ENCODE measurements at regions not wholly inside any gene's neighbourhood (a gene's known extent, or its start where the extent isn't known, plus 50 kb on each side); places are given as distances from the start of the nearest gene placed in this dataset.

- TF ChIP-seq CTCF (optimal IDR thresholded peaks at IDR 0.05 in 1 of 3, IDR thresholded peaks at IDR 0.05 in 1 of 3, conservative IDR thresholded peaks at IDR 0.05 in 1 of 3; ENCODE audit: extremely low read depth in 1 of 3, insufficient read depth in 2 of 3, low read length in 3 of 3) (no peak), EZH2 (IDR thresholded peaks at IDR 0.05; ENCODE audit: low read length) (no peak)
Measured at GRCh38 chr2:239484571-239485355, 83.9 kb upstream of the HDAC4 start.

Measured in keratinocyte (primary cell).